GM21723 (cell line): ENCODE measurements at regions not wholly inside any gene's neighbourhood (a gene's known extent, or its start where the extent isn't known, plus 50 kb on each side); places are given as distances from the start of the nearest gene placed in this dataset.
"Not testable (repeated sequence)": the region's sequence is repeated elsewhere in the genome, so short reads cannot be mapped to it uniquely, and the experiment has no call there.

Source experiments
- ATAC-seq: cut with Tn5 transposase; IDR thresholded peaks from one replicate; pipeline ENCODE4 v1.9.1; 2021; ENCODE audit warnings: mild to moderate bottlenecking, moderate library complexity; ENCODE audit not compliant: unreplicated experiment

DNA sequence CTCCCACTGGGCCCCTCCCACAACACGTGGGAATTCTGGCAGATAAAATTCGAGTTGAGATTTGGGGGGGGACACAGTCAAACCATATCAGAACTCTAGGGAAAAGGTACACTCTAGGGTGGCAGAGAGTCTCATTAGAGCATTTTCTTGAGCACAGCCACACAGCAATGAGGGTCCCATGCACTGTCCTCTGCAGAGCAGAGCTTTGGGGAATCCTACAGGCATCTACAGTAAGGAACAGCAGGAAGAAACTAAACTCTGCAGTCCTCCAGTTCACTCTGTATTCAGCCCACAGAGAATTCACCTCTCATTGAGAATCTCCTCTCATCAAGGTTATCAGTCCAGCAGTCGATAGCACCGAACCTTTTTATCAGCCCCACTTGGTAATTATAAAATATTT, 438.6 kb upstream of the NOX3 start:
- no peak for ATAC-seq

DNA sequence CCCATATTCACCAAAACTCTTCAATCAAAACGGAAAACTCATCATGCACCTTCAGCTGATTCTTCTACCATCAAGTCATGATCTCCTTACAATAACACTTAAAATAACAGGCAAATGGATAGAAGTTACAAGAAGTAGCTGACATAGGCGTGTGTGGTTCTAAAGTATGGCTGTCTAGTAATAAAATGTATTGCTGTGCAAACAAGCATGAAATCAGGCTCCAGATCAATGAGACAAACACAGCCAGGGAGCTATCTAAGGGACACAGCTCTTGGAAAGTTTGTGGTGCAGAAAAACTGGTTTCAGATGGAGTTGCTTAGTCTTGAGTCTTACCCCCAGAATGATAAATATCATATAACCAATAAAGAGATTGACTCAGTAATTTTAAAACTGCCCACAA, 434.8 kb upstream of the NOX3 start:
- no peak for ATAC-seq

DNA sequence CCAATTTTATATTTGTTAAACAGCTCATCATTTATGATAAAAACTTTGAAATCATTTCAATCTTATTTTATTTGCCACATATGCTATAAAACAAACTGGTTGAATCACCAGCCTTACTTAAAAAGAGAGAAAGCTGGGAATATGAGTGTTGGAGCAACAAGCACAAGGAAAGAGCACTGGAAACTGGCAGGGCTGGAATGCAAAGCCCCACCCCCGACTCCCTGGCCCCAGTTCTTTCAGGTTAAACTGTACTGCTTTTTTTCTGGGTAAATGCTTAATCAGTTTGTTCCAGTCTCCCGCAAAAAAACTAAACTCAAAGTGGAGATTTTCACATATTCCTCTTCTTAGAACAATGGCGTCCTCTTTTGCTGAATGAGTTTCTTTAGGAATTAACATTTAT, 433.8 kb upstream of the NOX3 start:
- ATAC-seq = no peak

DNA sequence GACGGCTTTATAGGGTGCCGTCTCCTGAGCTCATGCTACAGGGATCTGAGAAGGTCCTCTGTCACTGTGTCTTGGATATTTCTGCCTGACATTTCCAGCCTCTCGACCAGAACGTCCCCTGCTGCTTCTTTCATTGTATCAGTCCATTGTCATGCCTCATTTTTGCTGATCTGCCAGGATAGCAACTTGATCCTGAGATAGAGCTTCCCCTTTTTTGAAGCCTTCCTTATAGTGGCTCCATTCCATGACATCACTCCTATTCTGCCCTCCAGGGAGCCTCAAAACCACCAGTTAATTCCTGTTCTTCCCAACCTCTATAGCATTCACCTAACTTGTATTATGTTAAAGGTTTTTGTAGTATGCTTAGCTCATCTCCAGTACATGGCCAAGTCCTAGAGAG, 431.8 kb upstream of the NOX3 start:
- no peak for ATAC-seq

DNA sequence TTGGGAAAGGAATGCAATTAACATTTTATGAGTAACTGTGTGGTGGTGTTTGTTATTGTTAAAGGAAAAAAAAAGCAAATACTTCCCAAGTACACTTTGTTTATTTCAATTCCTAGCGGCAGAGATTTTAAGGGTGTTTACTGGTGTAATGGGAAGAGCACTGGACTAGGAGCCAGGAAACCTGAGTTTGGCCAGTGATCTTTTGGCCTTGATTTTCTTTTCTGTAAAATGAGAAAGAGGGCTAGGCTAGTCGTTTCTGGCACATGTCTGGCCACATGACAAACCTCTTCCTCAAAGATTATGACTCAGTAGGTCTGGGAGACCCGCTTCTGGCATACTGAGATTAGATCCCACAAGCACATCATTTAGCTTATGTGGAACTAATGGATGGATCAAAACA, 428.1 kb upstream of the NOX3 start:
- no peak for ATAC-seq

DNA sequence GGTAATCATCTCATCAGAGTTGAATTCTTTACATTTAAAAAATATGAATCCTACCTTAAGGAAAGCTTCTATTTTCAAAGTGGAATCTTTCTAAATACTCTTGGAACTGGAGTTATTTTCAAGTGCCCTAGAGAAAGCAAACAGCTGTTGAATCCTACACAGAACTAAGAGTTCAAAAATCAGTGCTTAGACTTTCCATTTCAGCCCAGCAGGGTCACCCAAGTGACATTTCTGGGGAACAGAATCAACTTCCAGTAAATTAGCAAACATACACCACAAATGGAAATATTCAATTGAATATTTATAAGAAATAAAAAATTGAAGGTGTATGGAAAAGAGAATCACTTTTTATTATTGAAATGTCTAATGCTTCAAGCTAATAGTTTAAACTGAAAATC, 427.7 kb upstream of the NOX3 start:
- no peak for ATAC-seq

DNA sequence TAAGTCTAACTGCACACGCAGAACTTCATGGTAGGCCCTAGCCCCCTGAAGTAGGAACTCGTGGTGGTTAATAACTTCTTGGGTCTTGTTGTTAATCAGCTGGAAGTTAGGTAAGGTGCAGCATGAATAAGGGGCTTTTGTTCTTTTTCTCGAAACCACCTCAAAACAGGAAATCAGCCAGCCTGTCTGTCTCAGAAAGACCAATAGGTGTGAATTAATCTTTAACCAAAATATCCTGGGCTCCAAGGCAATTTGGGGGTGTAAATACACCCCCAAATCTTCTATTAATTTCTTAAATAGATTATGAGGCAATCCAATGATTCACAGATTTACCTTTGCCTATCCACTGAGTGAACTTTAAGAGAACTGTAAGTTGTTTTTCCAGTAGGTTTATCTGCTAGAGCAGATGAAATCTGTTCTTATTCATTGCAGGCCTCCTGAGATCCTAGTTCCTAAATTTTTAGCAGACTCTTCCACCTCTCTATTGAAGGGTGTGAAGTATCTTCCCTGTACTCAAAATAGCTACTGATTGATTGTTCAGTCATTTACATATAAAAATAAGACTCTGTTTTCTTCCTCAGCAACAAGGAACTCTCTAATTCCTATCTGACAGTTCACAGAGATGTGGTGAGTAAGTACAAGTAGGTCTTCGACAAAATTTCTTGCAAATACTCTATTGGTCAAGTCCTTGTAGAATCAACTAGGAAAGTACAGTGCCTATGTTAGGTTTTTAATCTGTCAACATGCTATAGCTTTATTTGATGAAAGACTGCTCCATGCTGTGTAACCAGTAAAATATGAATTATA, 427.1 kb upstream of the NOX3 start:
- peak; percentile 77 for ATAC-seq

DNA sequence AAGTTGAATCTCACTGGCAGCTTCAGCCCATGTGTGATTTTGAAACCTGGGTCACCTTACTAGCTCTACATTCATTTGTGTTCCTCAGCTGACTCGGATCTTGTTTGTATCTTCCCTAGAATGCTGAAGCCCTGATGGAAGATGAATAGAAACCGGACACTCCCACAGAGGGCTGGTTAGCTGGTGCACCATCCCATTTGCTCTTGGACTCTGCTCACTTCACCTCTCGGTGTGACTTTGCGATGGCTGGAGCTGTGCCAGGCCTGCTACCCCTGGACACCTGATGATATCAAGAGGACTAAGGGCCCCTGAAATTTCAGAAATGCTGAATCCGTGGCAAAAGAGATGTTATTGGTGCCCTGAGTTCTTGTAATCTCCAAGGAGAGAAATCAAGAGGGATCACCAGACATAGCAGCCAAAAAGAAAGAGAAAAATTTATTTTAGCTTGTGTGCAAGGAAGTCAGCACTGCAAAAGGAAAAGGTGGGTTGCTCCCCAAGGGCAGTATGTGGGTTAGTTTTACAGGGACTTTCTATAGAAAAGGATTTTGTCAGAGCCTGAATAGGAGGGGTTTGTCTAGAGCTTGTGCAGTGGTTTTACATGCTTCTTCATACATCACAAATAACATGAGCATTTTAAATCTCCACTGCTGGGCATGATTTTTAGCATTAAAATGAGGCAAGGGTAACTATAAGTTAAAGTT, 426.3 kb upstream of the NOX3 start:
- peak; percentile 26 for ATAC-seq

DNA sequence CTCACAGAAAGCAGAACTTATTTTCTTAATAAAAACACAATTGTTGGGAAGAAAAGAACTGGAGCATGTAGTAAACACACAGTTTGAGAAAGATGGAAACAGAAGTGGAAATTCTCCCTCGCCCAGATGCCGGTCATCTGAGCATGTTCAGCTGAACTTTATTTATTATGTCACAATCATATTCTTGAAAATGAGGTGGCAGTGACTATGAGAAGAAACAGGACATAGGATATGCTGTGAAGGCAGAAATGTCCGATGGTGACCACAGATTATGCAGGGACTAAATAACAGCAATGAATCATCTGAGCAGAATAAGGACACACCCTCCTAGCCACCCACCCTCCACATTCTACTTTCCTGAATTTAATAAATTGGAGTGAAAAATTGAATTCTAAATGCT, 425.3 kb upstream of the NOX3 start:
- ATAC-seq = no peak

DNA sequence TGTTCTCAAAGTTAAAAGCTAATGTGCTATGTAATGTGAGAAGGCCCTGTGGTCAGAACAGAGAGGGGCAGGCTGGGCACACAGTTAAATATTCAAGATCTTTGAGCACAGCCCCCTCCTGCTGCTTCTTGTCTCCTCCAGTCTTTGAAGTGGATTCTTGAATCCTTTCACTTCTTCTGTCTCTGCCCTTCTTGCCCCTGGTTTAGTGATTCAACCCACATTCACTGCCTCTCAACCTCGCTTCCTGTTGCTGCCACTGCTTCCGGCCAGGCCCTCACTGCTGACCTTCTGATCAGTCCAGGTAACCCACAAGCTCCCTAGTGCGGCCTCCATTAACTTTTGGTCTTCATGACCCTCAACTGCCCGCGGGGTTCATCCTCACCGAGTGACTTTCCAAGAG, 417.3 kb upstream of the NOX3 start:
- no peak for ATAC-seq

DNA sequence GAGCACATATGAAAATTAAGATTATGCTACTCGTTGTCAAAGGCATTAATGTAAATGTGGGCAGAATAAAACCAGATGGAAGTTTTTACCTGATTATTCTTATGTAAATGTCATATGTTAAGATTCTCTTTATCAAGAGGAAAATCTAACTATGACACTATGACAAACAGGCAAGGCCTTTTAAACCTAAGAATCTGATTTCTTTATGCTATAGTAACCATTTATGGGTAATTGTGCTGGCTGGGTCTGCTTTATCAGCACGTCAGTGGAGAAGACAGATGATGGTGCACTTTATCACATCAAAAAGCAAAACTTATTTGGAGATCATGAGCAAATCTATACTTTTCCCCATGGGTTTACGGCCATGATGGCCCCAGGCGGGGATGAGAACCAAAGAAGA, 412.0 kb upstream of the NOX3 start:
- ATAC-seq = no peak

DNA sequence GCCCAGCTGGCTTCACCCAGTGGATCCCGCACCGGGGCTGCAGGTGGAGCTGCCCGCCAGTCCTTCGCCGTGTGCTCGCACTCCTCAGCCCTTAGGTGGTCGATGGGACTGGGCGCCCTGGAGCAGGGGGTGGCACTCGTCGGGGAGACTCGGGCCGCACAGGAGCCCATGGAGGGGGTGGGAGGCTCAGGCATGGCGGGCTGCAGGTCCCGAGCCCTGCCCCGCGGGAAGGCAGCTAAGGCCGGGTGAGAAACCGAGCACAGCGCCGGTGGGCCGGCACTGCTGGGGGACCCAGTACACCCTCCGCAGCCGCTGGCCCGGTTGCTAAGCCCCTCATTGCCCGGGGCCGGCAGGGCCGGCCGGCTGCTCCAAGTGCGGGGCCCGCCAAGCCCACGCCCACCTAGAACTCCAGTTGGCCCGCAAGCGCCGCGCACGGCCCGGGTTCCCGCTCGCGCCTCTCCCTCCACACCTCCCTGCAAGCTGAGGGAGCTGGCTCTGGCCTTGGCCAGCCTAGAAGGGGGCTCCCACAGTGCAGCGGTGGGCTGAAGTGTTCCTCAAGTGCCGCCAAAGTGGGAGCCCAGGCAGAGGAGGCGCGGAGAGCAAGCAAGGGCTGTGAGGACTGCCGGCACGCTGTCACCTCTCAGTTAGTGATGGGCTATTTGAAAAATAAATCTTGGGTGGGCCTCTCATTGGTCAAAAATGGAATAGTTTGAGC, 411.2 kb upstream of the NOX3 start:
- ATAC-seq = not testable (repeated sequence)

DNA sequence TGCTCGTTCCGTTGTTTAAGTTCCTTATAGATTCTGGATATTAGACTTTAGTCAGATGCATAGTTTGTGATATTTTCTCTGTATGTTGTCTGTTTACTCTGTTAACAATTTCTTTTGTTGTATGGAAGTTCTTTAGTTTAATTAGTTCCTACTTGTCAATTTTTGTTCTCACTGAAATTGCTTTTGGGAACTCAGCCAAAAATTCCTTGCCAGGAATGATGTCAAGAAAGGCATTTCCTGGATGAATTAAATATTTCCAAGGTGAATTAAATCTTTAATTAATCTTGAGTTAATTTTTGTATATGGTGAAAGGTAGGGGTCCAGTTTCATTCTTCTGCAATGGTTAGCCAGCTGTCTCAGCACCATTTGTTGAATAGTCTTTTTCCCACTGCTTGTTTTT, 406.2 kb upstream of the NOX3 start:
- ATAC-seq = no peak

DNA sequence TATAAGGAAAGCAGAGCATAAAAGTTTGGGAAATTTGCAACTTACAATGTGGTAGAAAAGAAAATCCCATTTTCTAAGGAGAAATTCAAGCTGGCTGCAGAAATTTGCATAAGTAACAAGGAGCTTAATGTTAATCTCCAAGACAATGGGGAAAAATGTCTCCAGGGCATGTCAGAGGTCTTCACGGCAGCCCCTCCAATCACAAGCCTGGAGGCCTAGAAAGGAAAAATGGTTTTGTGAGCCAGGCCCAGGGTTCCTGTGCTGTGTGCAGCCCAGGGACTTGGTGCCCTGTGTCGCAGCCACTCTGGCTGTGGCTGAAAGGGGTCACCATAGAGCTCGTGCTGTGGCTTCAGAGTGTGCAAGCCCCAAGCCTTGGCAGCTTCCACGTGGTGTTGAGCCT, 403.3 kb upstream of the NOX3 start:
- ATAC-seq = not testable (repeated sequence)

DNA sequence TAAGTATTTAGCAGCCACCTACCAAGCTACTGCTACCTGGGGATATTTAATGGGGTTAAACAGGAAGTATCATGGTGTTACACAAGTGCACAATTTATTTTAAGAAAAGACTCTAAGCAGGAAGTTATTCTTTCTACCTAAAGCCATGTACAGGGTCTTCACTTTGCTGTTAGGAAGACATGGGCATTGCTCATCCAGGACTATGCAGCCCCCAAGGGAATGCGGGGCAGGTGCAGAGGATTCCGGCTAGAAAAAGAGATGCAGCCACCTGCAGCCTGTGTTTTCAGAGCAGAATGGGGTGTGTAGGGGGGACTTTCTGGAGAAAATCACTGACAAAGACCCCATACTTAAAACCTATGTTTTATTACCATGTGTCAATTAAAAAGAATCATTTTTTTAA, 399.1 kb upstream of the NOX3 start:
- ATAC-seq = no peak

DNA sequence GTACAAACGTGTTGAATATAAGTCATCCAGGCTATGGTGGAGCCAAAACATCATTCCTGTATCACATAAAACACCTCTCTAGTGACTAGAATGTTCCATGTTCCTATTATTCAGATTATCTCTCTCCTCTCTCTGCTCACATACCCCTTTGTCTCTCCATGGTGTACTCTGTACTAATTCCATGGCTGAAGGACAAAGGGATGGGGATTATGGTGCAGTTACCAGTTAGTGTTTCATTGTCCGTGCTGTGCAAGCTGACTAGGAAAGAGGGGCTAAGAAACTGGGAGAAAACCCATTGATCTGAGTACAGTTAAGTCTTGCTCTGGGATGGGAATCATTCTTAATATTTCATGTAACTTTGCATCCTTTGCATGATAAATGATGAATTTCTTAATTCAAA, 397.4 kb upstream of the NOX3 start:
- ATAC-seq = no peak

DNA sequence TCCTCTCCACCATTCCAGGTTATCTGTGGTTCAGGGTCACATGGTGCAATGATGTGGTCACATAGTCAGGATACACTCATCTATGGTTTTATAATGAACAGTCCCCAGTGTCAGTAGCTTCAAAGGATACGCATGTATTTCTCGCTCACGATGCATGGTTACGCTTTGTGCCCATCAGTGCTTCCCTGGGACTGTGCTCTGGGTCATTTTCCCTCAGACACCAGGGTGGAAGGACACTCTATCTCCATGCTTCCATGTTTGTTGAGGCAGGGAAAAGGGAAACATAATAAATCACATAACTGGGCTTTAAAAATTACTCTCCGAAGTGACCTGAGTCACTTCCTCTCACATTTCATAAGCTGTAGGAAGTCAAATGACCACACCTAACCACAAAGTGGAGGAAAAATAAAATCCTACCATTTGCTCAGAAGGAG, 394.8 kb upstream of the NOX3 start:
- no peak for ATAC-seq

DNA sequence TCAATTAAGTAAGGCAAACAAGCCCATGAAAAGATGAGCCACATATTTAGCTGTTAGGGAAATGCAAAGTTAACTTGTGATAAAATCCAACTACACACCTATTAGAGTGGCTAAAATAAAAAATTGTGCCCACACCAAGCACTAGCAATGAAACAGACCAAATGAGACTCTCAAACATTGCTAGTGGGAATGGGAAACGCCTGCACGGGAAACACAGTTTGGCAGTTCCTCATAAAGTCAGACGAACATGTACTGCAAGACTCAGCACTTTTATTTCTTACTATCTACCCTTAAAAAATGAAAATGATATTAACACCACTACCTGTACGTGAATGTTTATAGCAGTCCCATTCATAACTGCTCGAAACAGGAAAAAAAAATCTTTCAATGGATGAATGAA, 392.1 kb upstream of the NOX3 start:
- no peak for ATAC-seq

DNA sequence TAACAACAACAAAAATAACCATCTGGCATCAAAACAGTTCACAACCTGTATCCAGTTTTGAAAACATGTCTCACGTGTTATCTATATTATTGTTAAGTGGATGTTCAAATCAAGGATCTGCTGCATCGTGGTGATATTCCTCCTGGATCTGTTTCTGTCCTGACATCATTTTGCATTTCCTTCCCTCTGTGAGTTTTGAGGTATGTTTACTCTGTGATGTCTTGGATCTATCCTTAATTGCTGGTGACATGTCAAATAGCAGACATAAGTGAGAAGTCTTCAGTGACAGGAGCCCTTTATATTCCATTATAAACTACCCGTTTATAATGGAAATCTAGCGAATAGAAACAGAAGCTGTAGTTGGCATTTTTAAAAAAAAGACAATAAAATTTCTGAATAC, 381.8 kb upstream of the NOX3 start:
- ATAC-seq = no peak

DNA sequence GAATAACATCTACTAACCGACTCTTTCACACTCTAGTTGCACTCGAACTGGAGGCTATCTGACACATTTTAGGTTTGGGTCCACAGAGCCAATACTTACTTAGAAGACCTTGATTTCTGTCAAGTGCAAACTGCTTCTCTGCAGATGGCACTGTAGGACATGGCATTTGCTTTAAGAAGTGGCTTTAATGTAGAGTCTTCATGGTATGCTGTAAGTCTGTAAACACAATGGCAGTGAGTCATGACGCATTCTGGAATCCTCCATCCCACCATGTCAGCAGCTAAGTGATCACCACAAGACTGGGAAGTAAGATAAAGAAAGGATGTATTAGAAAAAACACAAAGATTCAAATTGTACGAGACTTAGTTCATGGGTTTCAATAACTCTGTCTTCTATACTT, 377.0 kb upstream of the NOX3 start:
- no peak for ATAC-seq

DNA sequence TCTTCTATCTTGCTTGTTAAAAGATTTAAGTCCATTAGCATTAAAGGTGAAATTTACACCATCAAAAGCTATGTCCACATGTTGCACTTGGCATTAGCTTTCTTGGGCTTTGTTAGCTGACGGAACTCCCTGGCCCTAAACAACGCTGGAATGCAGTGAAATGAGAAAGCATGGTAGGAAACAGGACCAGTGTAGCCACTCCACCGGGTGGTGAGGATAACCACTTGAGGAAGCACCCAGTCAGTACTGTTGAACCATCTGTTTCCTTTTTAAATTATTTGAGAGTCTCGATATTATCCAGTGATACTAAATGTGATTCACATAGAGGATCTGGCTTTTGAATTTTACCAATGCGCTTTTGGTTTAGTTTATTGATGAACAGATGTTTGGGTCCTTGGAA, 374.9 kb upstream of the NOX3 start:
- ATAC-seq = no peak

DNA sequence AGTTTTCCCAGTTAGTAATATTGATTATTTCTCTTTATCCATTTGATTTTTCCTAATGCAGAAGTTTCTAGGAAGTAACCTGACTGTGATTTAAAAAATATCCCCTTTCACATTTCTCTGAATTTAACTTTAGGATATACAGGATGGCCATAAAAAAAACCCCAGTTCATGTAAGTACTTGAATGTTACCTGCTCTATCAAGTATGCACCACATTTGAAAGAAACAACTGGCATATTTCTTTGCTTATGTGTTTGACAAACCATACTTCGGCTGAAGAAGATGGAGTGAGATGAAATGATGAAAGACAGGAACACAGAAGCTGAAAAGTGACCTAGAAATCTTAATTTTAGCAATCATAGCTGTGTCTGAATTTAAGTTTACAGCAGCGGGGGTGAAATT, 374.0 kb upstream of the NOX3 start:
- no peak for ATAC-seq
